ENCODE measurements at regions not wholly inside any gene's neighbourhood (a gene's known extent, or its start where the extent isn't known, plus 50 kb on each side); places are given as distances from the start of the nearest gene placed in this dataset.

DNA sequence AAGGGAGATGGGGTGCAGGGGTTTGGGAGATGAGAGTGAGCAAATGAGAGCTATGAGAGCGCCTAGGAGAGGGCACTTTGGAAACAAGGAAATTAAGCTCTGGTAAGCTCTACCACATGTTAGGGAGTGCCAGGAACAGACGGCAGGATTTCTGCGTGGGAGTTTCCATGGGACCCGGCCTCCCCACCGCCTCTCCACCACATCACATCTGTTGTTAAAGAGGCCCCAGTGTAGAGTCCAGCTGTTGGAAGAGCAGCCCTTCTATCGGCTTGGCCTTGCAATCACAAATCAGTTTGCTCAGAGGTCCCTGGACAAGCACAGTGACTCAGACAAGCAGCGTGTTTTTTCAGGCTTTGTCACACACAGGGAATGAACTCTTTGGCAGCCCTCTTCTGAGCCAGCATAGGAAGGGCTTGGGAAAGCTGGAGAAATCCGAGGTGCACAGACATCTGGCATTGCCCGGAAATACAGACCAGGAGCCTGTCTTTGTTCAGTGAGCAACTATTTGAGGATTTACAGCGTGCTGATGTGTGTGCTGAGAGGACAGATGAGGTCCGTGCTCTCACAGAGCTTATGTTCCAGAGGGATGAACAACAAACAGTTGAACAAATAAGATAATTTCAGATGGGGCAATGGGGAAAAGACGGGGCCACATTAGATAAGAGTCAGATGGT, 370.6 kb upstream of the PROK2 start:
- peak; percentile 100 for DNase-seq (ENCODE audit: low read depth)

DNA sequence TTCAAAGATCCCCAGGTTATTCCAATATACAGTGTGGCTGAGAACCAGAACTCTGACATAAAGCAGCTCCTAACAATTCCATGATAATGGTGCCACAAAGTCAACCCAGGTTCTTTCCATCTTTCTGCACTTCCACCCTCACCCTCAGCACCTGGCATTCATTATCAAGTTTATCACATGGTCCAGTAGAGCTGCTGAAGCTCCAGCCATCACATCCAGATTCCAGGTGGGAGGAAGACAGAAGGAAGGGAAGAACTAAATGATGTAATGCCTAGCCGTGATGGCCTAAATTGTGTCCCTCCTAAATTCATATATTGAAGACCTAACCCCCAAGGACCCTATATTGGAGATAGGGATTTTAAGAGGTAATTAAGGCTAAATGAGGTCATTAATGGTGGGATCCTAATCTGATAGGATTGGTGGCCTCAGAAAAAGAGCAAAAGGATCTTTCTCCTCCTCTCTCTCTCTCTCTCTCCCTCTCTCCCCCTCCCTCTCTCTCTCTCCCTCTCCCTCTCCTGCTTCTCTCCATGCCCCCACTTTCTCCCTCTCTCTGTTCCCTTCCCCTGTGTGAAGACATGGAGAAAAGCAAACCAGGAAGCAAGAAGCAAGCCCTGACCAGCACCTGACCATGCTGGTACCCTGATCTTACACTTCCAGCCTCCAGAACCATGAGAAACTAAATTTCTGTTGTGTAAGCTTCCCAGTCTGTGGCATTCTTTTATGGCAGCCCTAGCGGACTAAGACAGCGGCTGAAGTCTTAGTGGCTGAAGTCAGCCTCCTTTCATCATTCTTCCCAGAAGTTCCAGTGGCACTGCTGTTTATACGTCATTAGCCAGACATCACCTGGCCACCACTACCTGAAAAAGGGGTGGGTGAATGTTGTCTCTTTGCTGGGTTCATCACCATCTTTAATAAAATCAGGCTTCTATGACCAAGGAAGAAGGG, 369.7 kb upstream of the PROK2 start:
- no peak for DNase-seq (ENCODE audit: low read depth)

GRCh38 chr3:72153477-72154314, 368.7 kb upstream of the PROK2 start:
- DNase-seq (ENCODE audit: low read depth), result no peak

GRCh38 chr3:72152551-72153476, 367.9 kb upstream of the PROK2 start:
- no peak for DNase-seq (ENCODE audit: low read depth)

DNA sequence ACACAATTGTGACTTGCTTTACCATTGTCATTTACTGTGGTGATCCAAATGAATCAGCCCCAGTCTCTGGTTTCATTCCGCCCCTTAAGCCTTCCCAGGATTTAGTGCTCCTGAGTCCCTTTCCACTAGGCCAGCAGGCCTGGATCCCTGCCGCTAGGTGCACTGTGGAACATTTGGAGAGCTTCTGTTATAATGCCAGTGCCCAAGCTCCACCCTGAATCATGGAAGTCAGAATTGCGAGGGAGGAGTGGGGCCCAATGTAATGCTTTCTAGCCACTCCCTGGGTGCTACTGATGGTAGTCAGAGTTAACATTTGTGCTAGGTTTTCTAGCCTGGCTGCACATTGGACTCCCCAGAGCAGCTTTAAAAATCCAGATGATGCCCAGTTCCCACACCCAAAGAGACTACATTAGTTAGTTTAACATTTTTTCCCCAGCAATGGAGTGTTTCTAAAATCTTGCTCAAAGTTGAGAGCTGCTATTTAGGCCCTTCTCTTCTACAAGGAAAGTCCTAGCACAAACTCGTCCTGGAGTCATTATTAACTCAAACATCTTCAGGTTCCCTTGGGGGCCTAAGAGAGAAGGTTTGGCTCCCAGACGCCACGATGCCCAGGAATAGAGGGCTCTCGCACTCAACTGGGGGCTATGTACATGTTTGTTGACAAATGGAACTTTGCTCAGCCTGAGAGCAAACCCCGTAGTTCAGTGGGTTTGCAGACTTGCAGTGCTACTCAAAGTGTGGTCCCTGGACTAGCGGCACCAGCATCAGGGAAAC, 366.7 kb upstream of the PROK2 start:
- DNase-seq (ENCODE audit: low read depth), result no peak

DNA sequence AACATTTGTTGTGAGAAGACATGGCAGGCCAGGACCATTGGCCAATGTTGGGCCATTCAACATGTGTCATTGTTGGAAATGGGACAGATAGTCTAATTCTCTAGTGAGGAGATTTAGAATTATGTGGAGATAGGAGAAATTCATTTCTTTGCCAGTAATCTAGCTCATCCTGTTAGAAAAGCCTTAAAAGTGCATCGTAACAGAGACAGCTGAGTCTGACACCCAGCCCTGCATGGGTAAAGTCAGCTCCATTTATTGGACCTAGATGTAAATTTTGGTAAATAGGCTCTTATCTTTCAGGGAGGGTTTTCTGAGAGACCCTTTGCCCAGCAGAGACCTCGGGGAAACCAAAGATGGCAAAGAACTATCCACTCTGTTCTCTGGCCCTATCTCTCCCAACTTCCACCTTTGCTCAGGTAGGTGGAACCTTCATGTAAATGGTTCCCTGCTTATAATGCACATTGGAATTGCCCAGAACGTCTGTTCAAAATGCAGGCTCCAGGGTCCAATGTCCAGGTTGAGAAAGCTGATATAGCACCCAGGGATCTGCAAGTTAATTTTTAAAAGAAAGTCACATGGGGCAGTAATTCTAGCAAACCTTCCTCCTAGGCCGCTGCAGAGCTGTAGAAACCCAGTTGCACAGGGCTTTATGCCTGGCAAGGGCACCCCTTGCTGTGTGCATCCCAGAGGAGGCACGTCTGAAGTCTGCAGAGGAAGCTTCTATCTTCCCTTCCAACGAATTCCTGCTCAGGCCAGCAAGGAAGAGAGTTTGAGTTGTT, 365.9 kb upstream of the PROK2 start:
- DNase-seq (ENCODE audit: low read depth), result no peak

DNA sequence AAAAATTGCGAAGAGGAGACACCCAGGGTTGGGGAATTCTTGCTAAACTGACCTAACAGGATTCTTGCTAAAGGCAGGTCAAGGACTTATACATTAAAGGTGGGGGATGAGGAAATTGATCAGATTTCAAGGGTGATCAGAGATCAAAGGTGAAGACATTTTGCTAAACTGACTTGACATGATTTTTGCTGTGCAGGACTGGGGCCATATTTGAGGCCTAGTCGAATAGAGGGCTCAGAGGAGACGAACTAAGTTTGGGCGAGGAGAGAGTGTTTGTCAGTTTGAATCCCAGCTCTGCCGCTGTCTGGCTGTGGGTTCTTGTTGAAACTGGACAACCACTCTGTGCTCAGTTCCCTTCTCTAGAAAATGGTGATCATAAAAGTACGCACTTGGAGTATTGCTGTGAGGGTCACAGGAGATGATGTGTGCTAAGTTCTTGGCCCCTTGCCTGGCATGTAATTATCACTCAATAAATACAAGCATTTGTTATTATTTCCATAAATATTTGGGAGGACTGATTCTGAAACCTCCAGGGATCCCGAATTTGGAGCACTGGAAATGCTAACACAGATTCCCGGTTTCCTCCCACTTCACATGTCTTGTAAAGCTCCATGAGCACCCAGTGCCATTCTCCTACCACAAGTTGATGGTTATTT, 364.8 kb upstream of the PROK2 start:
- no peak for DNase-seq (ENCODE audit: low read depth)

GRCh38 chr3:72147600-72147999, 362.7 kb upstream of the PROK2 start:
- no peak for DNase-seq (ENCODE audit: low read depth)

GRCh38 chr3:72145506-72146380, 360.8 kb upstream of the PROK2 start:
- peak; percentile 70 for DNase-seq (ENCODE audit: low read depth)

- DNase-seq (ENCODE audit: low read depth), result no peak
Measured at GRCh38 chr3:72144773-72145505, 360.0 kb upstream of the PROK2 start.

- no peak for DNase-seq (ENCODE audit: low read depth)
Measured at GRCh38 chr3:72143966-72144717, 359.2 kb upstream of the PROK2 start.

DNA sequence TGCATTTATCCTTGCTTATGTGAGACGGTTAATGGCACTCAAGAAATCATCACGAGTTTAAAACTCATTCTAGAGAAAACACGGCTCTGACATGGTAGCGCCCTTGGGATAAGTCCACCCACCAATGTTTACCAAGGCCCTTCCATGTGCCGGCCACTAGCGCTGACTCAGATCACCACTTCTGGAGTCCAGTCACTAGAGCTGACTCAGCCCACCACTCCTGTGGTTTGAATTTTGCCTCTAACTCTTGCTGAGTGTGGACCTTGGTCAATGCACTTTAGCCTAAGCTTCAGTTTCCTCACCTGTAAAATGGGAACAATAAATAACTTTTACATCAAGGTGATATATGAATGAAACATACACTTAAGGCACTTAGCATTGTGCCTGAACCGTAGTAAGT, 358.4 kb upstream of the PROK2 start:
- no peak for DNase-seq (ENCODE audit: low read depth)

GRCh38 chr3:72142028-72142427, 357.1 kb upstream of the PROK2 start:
- no peak for DNase-seq (ENCODE audit: low read depth)

GRCh38 chr3:72141264-72141663, 356.3 kb upstream of the PROK2 start:
- DNase-seq (ENCODE audit: low read depth), result no peak

- DNase-seq (ENCODE audit: low read depth), result no peak
Measured at GRCh38 chr3:72139316-72139715, 354.4 kb upstream of the PROK2 start.
